ENCODE measurements at regions not wholly inside any gene's neighbourhood (a gene's known extent, or its start where the extent isn't known, plus 50 kb on each side); places are given as distances from the start of the nearest gene placed in this dataset.

DNA sequence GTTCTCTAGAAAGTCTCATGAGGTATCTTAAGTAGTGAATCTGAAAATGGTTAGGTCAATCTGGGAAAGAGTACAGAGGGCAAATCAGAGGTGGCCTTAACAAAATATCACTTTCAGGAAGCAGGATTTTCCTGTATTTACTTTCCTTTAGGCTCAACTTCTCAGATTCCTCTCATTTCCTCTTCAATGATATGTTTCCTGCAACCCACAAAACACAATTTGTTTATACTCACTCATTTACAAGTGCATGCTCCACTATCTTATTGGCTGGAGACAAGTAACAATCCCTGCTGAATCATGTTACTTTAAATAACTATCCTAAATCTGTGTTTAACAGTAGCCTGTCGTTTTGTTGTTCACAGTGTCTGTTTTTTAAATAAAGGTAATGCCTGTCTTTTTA lies 228.1 kb downstream of the DSC3 start:
- 96% methylated on average over 1 of the region's 1 CpG; no CpG with 5 or more reads in 1 of the 2 experiments for WGBS, 2 experiments (ENCODE audit: extremely low coverage in 1 of 2, insufficient coverage in 1 of 2, insufficient read length in 1 of 2, insufficient replicate concordance in 2 of 2, low coverage in 1 of 2, low lambda C conversion rate in 2 of 2, missing lambda C conversion rate in 1 of 2)
- Histone ChIP-seq H3K4me3 (ENCODE audit: extremely low read depth in 1 of 4, insufficient read depth in 2 of 4, low read depth in 3 of 4, low read length in 4 of 4) (no peak overlapping the region), H2AK5ac (ENCODE audit: low read depth, low read length) (no peak overlapping the region), H3K4ac (replicated peaks; ENCODE audit: insufficient read length, low read depth, low read length) (no peak overlapping the region), H3K23ac (ENCODE audit: insufficient read length) (no peak overlapping the region), H3K9me3 (ENCODE audit: insufficient read depth in 2 of 2, low read depth in 1 of 2, low read length in 1 of 2) (peaks cover 0 to 3% of the 10 kb centered on the region in 2 experiments; a peak in 1 of 4 replicates), H4K91ac (replicated peaks; ENCODE audit: insufficient read length, low read length) (no peak overlapping the region), H3K36me3 (ENCODE audit: control insufficient read depth in 2 of 4, insufficient read depth in 4 of 4, low read length in 3 of 4) (no peaks in the 10 kb centered on the region), H3K23me2 (ENCODE audit: low read depth, low read length) (no peaks in the 10 kb centered on the region), H3K4me2 (ENCODE audit: insufficient read depth in 1 of 2, low read depth in 2 of 2, low read length in 2 of 2) (no peak overlapping the region), H4K20me1 (replicated peaks in 1 of 2; ENCODE audit: control insufficient read depth in 1 of 2, insufficient read depth in 2 of 2, low read length in 2 of 2) (no peaks in the 10 kb centered on the region), H2AFZ (ENCODE audit: low read length) (no peak overlapping the region), H3K18ac (ENCODE audit: extremely low read depth, low read length) (no peak overlapping the region), H2BK120ac (replicated peaks; ENCODE audit: low read depth, low read length) (no peak overlapping the region), H3K27me3 (replicated peaks in 1 of 4; ENCODE audit: control insufficient read depth in 3 of 4, extremely low read depth in 1 of 4, insufficient read depth in 3 of 4, low read length in 3 of 4) (no peaks in the 10 kb centered on the region), H3K79me1 (ENCODE audit: low read depth, low read length) (no peaks in the 10 kb centered on the region), H4K5ac (ENCODE audit: insufficient read length, low read depth, low read length) (no peak overlapping the region), H3K14ac (ENCODE audit: insufficient read length) (no peak overlapping the region), H3K9ac (replicated peaks in 1 of 4; ENCODE audit: extremely low read depth in 1 of 4, low read depth in 3 of 4, low read length in 3 of 4) (no peak overlapping the region), H3K56ac (replicated peaks; ENCODE audit: insufficient read length, low read depth, low read length) (no peak overlapping the region), H3K27ac (ENCODE audit: low read depth, low read length) (no peak overlapping the region), H3K4me1 (replicated peaks in 1 of 4; ENCODE audit: control insufficient read depth in 3 of 4, insufficient read depth in 4 of 4, low read length in 3 of 4) (no peaks in the 10 kb centered on the region), H2BK15ac (ENCODE audit: low read length) (no peak overlapping the region), H4K8ac (ENCODE audit: extremely low read depth, insufficient read depth, low read length) (no peak overlapping the region), H3K79me2 (ENCODE audit: control insufficient read depth in 1 of 2, insufficient read depth in 2 of 2, low read length in 2 of 2) (no peaks in the 10 kb centered on the region), H2BK20ac (ENCODE audit: low read length) (no peak overlapping the region), H2BK5ac (ENCODE audit: low read depth, low read length) (no peak overlapping the region), H2BK12ac (ENCODE audit: low read depth, low read length) (no peak overlapping the region)
- no peak for TF ChIP-seq CHD1 (IDR thresholded peaks at IDR 0.05; ENCODE audit: low read depth, low read length)
- no peak for TF ChIP-seq TAF1 (IDR thresholded peaks at IDR 0.05; ENCODE audit: low read depth, low read length)
- TF ChIP-seq JUN (IDR thresholded peaks at IDR 0.05; ENCODE audit: low read depth, low read length): no peak
- no peak for TF ChIP-seq KDM4A (IDR thresholded peaks at IDR 0.05; ENCODE audit: low read depth, low read length, severe bottlenecking)
- TF ChIP-seq KDM5A (IDR thresholded peaks at IDR 0.05; ENCODE audit: low read length): no peak
- TF ChIP-seq HDAC6 (IDR thresholded peaks at IDR 0.05; ENCODE audit: low read depth, low read length): no peak
- TF ChIP-seq SP1 (IDR thresholded peaks at IDR 0.05; ENCODE audit: low read depth, low read length): no peak
- no peak for TF ChIP-seq PHF8 (conservative IDR thresholded peaks at IDR 0.05; ENCODE audit: low read depth, low read length)
- no peak for TF ChIP-seq POLR2AphosphoS5 (IDR thresholded peaks at IDR 0.05; ENCODE audit: low read depth, low read length)
- no peak for TF ChIP-seq BCL11A (IDR thresholded peaks at IDR 0.05; ENCODE audit: low read depth in 2 of 2, low read length in 2 of 2)
- TF ChIP-seq, protein P1, sequence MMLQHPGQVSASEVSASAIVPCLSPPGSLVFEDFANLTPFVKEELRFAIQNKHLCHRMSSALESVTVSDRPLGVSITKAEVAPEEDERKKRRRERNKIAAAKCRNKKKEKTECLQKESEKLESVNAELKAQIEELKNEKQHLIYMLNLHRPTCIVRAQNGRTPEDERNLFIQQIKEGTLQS (IDR thresholded peaks at IDR 0.05; ENCODE audit: insufficient read depth, low read depth, low read length): no peak
- TF ChIP-seq CHD2 (IDR thresholded peaks at IDR 0.05; ENCODE audit: low read length): no peak
- TF ChIP-seq CREB1 (IDR thresholded peaks at IDR 0.05): no peak
- no peak for TF ChIP-seq SIX5 (IDR thresholded peaks at IDR 0.05; ENCODE audit: low read depth, low read length)
- CTCF ChIA-PET (ENCODE audit: partially characterized antibody): no interaction called here
- POLR2A ChIA-PET (ENCODE audit: partially characterized antibody): no interaction called here
- FAIRE-seq (no peak), DNase-seq (ENCODE audit: low read depth in 1 of 2, low spot score in 2 of 2) (no peak)
